Hippocampal formation (tissue), 2 donors: ENCODE measurements at regions not wholly inside any gene's neighbourhood (a gene's known extent, or its start where the extent isn't known, plus 50 kb on each side); places are given as distances from the start of the nearest gene placed in this dataset.
A peak's percentile ranks its signal among the peaks of the same experiment; 100 is the strongest.

ENCODE experiments used
- DNase-seq, 2 donors: peaks; one replicate each; lab custom pipeline; 2025; lab: John Stamatoyannopoulos, UW

GRCh38 chr20:10806539-10806938 lies 132.7 kb upstream of the JAG1 start:
- DNase-seq: no peak

GRCh38 chr20:10807013-10807412 lies 133.2 kb upstream of the JAG1 start:
- DNase-seq: no peak

- no peak for DNase-seq
These were observed 139.0 kb upstream of the JAG1 start for GRCh38 chr20:10812759-10813327.

- DNase-seq: no peak
These were observed 149.8 kb upstream of the JAG1 start for GRCh38 chr20:10823585-10823984.

GRCh38 chr20:10824750-10825500 lies 151.1 kb upstream of the JAG1 start:
- no peak for DNase-seq

- peak in 1 of 2 donors; percentile 5 for DNase-seq
These were observed 152.3 kb upstream of the JAG1 start for GRCh38 chr20:10826111-10826510.

GRCh38 chr20:10828180-10828579 lies 154.4 kb upstream of the JAG1 start:
- no peak for DNase-seq

- DNase-seq: no peak
These were observed 158.3 kb upstream of the JAG1 start for GRCh38 chr20:10832141-10832540.

- no peak for DNase-seq
These were observed 164.1 kb upstream of the JAG1 start for GRCh38 chr20:10837901-10838300.

- no peak for DNase-seq
These were observed 168.3 kb upstream of the JAG1 start for GRCh38 chr20:10842116-10842515.

- DNase-seq: no peak
These were observed 169.4 kb upstream of the JAG1 start for GRCh38 chr20:10843146-10843711.

GRCh38 chr20:10846766-10847165 lies 173.0 kb upstream of the JAG1 start:
- DNase-seq: no peak

GRCh38 chr20:10848810-10849370 lies 175.1 kb upstream of the JAG1 start:
- DNase-seq: no peak

- no peak for DNase-seq
These were observed 179.4 kb upstream of the JAG1 start for GRCh38 chr20:10853176-10853575.

GRCh38 chr20:10853731-10854130 lies 179.9 kb upstream of the JAG1 start:
- no peak for DNase-seq

GRCh38 chr20:10854976-10855375 lies 181.2 kb upstream of the JAG1 start:
- DNase-seq: no peak

- DNase-seq: no peak
These were observed 182.0 kb upstream of the JAG1 start for GRCh38 chr20:10855778-10856177.

- DNase-seq: no peak
These were observed 182.6 kb upstream of the JAG1 start for GRCh38 chr20:10856237-10857015.

GRCh38 chr20:10857352-10858070 lies 183.7 kb upstream of the JAG1 start:
- peak; percentile 2 to 15 for DNase-seq

GRCh38 chr20:10861090-10861489 lies 187.3 kb upstream of the JAG1 start:
- DNase-seq: no peak

GRCh38 chr20:10861619-10862018 lies 187.8 kb upstream of the JAG1 start:
- no peak for DNase-seq
